A172 (cell line): ENCODE measurements at regions not wholly inside any gene's neighbourhood (a gene's known extent, or its start where the extent isn't known, plus 50 kb on each side); places are given as distances from the start of the nearest gene placed in this dataset.

ENCODE experiments used
- DNase-seq: peaks from one replicate; pipeline ENCODE4 v3.0.0-alpha.2; 2015; ENCODE audit warnings: low spot score

- no peak for DNase-seq
Observed at GRCh38 chr9:82547995-82548394, 514.9 kb downstream of the RASEF start.

- DNase-seq = no peak
Observed at GRCh38 chr9:82549174-82549821, 513.6 kb downstream of the RASEF start.

GRCh38 chr9:82552784-82553183 lies 510.2 kb downstream of the RASEF start:
- no peak for DNase-seq

- peak; percentile 76 for DNase-seq
Observed at GRCh38 chr9:82553654-82554366, 509.1 kb downstream of the RASEF start.

GRCh38 chr9:82554381-82554780 lies 508.6 kb downstream of the RASEF start:
- DNase-seq = no peak

GRCh38 chr9:82555031-82555430 lies 507.9 kb downstream of the RASEF start:
- no peak for DNase-seq

- DNase-seq = no peak
Observed at GRCh38 chr9:82555431-82556051, 507.4 kb downstream of the RASEF start.

- DNase-seq = no peak
Observed at GRCh38 chr9:82558346-82558745, 504.6 kb downstream of the RASEF start.

- peak; percentile 60 for DNase-seq
Observed at GRCh38 chr9:82558855-82559630, 503.9 kb downstream of the RASEF start.

GRCh38 chr9:82560036-82560435 lies 502.9 kb downstream of the RASEF start:
- DNase-seq = no peak

- no peak for DNase-seq
Observed at GRCh38 chr9:82560457-82560904, 502.5 kb downstream of the RASEF start.

GRCh38 chr9:82563094-82563493 lies 499.8 kb downstream of the RASEF start:
- no peak for DNase-seq

- no peak for DNase-seq
Observed at GRCh38 chr9:82563841-82564240, 499.1 kb downstream of the RASEF start.

- no peak for DNase-seq
Observed at GRCh38 chr9:82565188-82565969, 497.6 kb downstream of the RASEF start.

- DNase-seq = no peak
Observed at GRCh38 chr9:82567953-82568352, 495.0 kb downstream of the RASEF start.

GRCh38 chr9:82570226-82570625 lies 492.7 kb downstream of the RASEF start:
- no peak for DNase-seq

- DNase-seq = no peak
Observed at GRCh38 chr9:82571540-82571939, 491.4 kb downstream of the RASEF start.

- DNase-seq = no peak
Observed at GRCh38 chr9:82572146-82572545, 490.8 kb downstream of the RASEF start.

GRCh38 chr9:82574911-82575310 lies 488.0 kb downstream of the RASEF start:
- DNase-seq = no peak

GRCh38 chr9:82580921-82581320 lies 482.0 kb downstream of the RASEF start:
- no peak for DNase-seq

GRCh38 chr9:82581516-82581915 lies 481.4 kb downstream of the RASEF start:
- DNase-seq = no peak
